A673 (cell line): ENCODE measurements at regions not wholly inside any gene's neighbourhood (a gene's known extent, or its start where the extent isn't known, plus 50 kb on each side); places are given as distances from the start of the nearest gene placed in this dataset.

Experiments
- BruUV-seq: library from RNA; stranded (reverse); fragments of 400-500 nt; replicated peaks from 2 replicates; lab custom pipeline; 2021; lab: Mats Ljungman, UMichigan
- CTCF ChIA-PET: fragments of 300-600 bp; sonication (Branson Sonifier 250); formaldehyde crosslinking; loops from one replicate; lab custom pipeline; 2022; ENCODE audit warnings: antibody characterized with exemption; lab: Charles Lee
- POLR2A ChIA-PET: fragments of 300-600 bp; sonication (Branson Sonifier 250); formaldehyde crosslinking; loops from one replicate; lab custom pipeline; 2022; ENCODE audit warnings: antibody characterized with exemption; ENCODE audit not compliant: low non-redundant PET; lab: Charles Lee
- DNase-seq: peaks from one replicate; pipeline ENCODE4 v3.0.0-alpha.2; 2015; ENCODE audit warnings: low spot score
- H3K27ac ChIP-seq: fragments of 200-600 bp; sonication (generic); 2 replicates; pipeline ENCODE4 v1.5.1; 2016; ENCODE audit warnings: mixed run types, low read depth, mild to moderate bottlenecking, mixed read lengths, antibody characterized with exemption, low read length; ENCODE audit not compliant: poor library complexity, severe bottlenecking
- H3K27me3 ChIP-seq: fragments of 200-600 bp; sonication (generic); replicated peaks from 2 replicates; pipeline ENCODE4 v1.6.1; 2017; ENCODE audit warnings: mixed run types, low read depth, mild to moderate bottlenecking, mixed read lengths, antibody characterized with exemption, low read length; ENCODE audit not compliant: insufficient read depth, poor library complexity
- H3K36me3 ChIP-seq: fragments of 200-600 bp; sonication (generic); 2 replicates; pipeline ENCODE4 v1.6.1; 2016; ENCODE audit warnings: mixed run types, mild to moderate bottlenecking, mixed read lengths, antibody characterized with exemption, low read length; ENCODE audit not compliant: insufficient read depth, poor library complexity, severe bottlenecking
- H3K4me1 ChIP-seq: fragments of 200-600 bp; sonication (generic); 2 replicates; pipeline ENCODE4 v1.6.1; 2017; ENCODE audit warnings: mixed run types, mild to moderate bottlenecking, mixed read lengths, antibody characterized with exemption, low read length; ENCODE audit not compliant: insufficient read depth, poor library complexity, severe bottlenecking
- H3K4me3 ChIP-seq: fragments of 200-600 bp; sonication (generic); 2 replicates; pipeline ENCODE4 v1.5.1; 2016; ENCODE audit warnings: low read depth, mixed run types, mild to moderate bottlenecking, mixed read lengths, low read length; ENCODE audit not compliant: poor library complexity, severe bottlenecking
- H3K9me3 ChIP-seq: fragments of 200-600 bp; sonication (generic); 2 replicates; pipeline ENCODE4 v1.6.1; 2016; ENCODE audit warnings: mixed run types, low read depth, mild to moderate bottlenecking, mixed read lengths, antibody characterized with exemption, low read length; ENCODE audit not compliant: poor library complexity, severe bottlenecking
- CTCF ChIP-seq: fragments of 300-800, 200-600 bp; sonication (generic); conservative IDR thresholded peaks from 2 replicates; pipeline ENCODE4 v1.5.1; 2017; ENCODE audit warnings: low read depth, mild to moderate bottlenecking, antibody characterized with exemption, low read length, moderate library complexity, mixed read lengths
- EZH2 ChIP-seq: fragments of 200-600 bp; sonication (generic); IDR thresholded peaks from 2 replicates; pipeline ENCODE4 v1.6.1; 2017; ENCODE audit warnings: borderline replicate concordance, low read depth, mild to moderate bottlenecking, mixed read lengths, antibody characterized with exemption, low read length; ENCODE audit not compliant: poor library complexity, severe bottlenecking
- intact Hi-C: fragments of 100-400 bp; cut with micrococcal nuclease; formaldehyde crosslinking; loops from one replicate; pipeline ENCODE4 v1.10.0; 2022; ENCODE audit not compliant: unreplicated experiment

GRCh38 chr18:10285283-10285640 lies 169.2 kb upstream of the APCDD1 start:
- H3K36me3 ChIP-seq = no peaks in the 10 kb centered on the region
- H3K9me3 ChIP-seq = peaks cover 12% of the 10 kb centered on the region
- peaks cover 42% of the 10 kb centered on the region for H3K4me1 ChIP-seq
- TF ChIP-seq EZH2 = no peak
- no peak for TF ChIP-seq CTCF
- peak; percentile 90 for DNase-seq
- H3K4me3 ChIP-seq = no peak overlapping the region
- CTCF ChIA-PET = no interaction called here
- BruUV-seq = no TSS peak
- H3K27ac ChIP-seq = peak overlapping the region; percentile 87
- POLR2A ChIA-PET = no interaction called here
- no peaks in the 10 kb centered on the region for H3K27me3 ChIP-seq
- intact Hi-C loops = no loop called here

DNA sequence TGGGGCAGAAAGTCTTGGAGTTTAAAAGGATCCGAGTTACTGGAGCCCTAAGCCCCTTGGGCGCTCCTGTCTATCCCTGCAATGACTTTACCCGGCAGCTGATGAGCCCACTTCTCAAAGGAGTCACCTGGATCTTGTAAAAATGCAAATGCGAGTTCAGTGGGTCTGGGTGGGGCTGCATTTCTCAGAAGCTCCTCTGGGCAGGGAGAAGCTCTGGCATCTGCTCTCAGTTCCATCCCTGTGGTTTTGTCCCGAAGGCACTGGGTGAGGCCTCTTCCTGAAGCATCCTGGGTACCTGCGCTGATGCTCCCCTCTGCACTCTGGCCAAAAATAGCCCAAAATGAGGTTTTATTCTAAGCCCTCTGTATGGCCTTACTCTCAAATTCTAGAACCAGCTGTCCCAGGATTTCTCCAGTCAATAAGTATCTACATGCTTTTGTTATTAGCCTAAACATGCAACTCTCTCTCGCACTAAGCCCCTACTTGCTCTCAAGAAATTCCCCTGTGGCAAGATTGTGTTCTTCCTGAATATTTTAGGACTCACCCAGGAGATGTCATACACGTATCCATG lies 167.8 kb upstream of the APCDD1 start:
- no TSS peak for BruUV-seq
- H3K4me1 ChIP-seq = peaks cover 44% of the 10 kb centered on the region
- no peak overlapping the region for H3K4me3 ChIP-seq
- H3K27ac ChIP-seq = no peak overlapping the region
- H3K36me3 ChIP-seq = no peaks in the 10 kb centered on the region
- peaks cover 12% of the 10 kb centered on the region for H3K9me3 ChIP-seq
- TF ChIP-seq EZH2 = no peak
- TF ChIP-seq CTCF = no peak
- ChIA-PET CTCF (no interaction called here), POLR2A (no interaction called here)
- intact Hi-C loops = no loop called here
- no peak for DNase-seq
- no peaks in the 10 kb centered on the region for H3K27me3 ChIP-seq

DNA sequence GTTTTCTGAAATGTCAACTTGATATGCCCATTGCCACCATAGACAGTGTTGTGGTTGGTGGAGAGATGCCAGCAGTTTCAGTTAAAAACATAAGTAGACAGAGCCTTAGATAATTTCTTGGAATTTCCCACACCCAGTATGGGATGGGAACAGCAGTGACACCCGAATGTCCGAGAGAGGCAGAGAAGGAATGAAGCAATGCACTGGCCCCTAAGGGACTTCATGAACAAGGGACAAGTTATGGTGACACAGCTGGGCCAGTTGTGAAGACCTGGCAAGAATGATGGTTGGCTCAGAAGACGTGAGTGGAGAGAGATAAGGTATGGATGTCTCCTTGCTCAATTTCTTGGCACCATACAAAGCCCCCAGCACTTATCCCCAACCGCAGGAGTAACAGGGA lies 165.2 kb upstream of the APCDD1 start:
- no TSS peak for BruUV-seq
- H3K36me3 ChIP-seq = no peaks in the 10 kb centered on the region
- POLR2A ChIA-PET = no interaction called here
- H3K27ac ChIP-seq = no peak overlapping the region
- peaks cover 31% of the 10 kb centered on the region for H3K4me1 ChIP-seq
- peaks cover 12% of the 10 kb centered on the region for H3K9me3 ChIP-seq
- CTCF ChIA-PET = no interaction called here
- H3K4me3 ChIP-seq = no peak overlapping the region
- no peak for DNase-seq
- no peaks in the 10 kb centered on the region for H3K27me3 ChIP-seq
- TF ChIP-seq EZH2 = no peak
- no peak for TF ChIP-seq CTCF
- intact Hi-C loops = no loop called here
